Upper lobe of left lung (tissue), 6 donors: ENCODE measurements at regions not wholly inside any gene's neighbourhood (a gene's known extent, or its start where the extent isn't known, plus 50 kb on each side); places are given as distances from the start of the nearest gene placed in this dataset.

ENCODE experiments used
- ATAC-seq, 2 donors: fragments of 200-7000 bp; cut with Tn5 transposase; one replicate each; pipeline ENCODE4 v1.9.1; 2022; ENCODE audit warnings: mild to moderate bottlenecking in 2 of 2, moderate library complexity in 2 of 2; ENCODE audit not compliant: low FRiP score in 2 of 2
- DNase-seq, 2 donors: peaks; one replicate each; pipeline ENCODE4 v3.0.0-alpha.2; 2019 to 2020
- H3K27ac ChIP-seq, 4 donors: fragments of 200-600 bp; sonication (generic); one replicate each; pipeline ENCODE4 v1.5.1; 2016 to 2019
- H3K27me3 ChIP-seq, 4 donors: fragments of 200-600 bp; sonication (generic); one replicate each; pipeline ENCODE4 v1.5.1; 2017 to 2019
- H3K36me3 ChIP-seq, 4 donors: fragments of 200-600 bp; sonication (generic); one replicate each; pipeline ENCODE4 v1.5.1; 2016 to 2019
- H3K4me1 ChIP-seq, 4 donors: fragments of 200-600 bp; sonication (generic); one replicate each; pipeline ENCODE4 v1.5.1; 2018 to 2019
- H3K4me3 ChIP-seq, 4 donors: fragments of 200-600 bp; sonication (generic); one replicate each; pipeline ENCODE4 v1.5.1; 2017 to 2019; ENCODE audit warnings: mild to moderate bottlenecking in 2 of 4, moderate library complexity in 1 of 4
- H3K9me3 ChIP-seq, 4 donors: fragments of 200-600 bp; sonication (generic); one replicate each; pipeline ENCODE4 v1.5.1; 2018 to 2019
- EP300 ChIP-seq, 4 donors: sonication (generic); formaldehyde crosslinking; IDR thresholded peaks; one replicate each; pipeline ENCODE4 v1.5.1; 2017; ENCODE audit warnings: antibody characterized with exemption in 4 of 4, control low read depth in 2 of 4
- POLR2A ChIP-seq, 4 donors: fragments of 450-650 bp; IDR thresholded peaks; one replicate each; pipeline ENCODE4 v1.5.1; 2016 to 2017; ENCODE audit warnings: antibody characterized with exemption in 4 of 4, mild to moderate bottlenecking in 2 of 4
- POLR2AphosphoS5 ChIP-seq, 2 donors: sonication (generic); formaldehyde crosslinking; IDR thresholded peaks; one replicate each; pipeline ENCODE4 v1.5.1; 2017; ENCODE audit warnings: antibody characterized with exemption in 2 of 2
- WGBS, 2 donors: methylation state at CpG; one replicate each; pipeline ENCODE4 v1.1.5; 2017 to 2018; 5-methylcytosine and 5-hydroxymethylcytosine counted together
- TF ChIP-seq, protein P1 (sequence below), 6 experiments: fragments of 450-650 bp in 4 of 6; fragments of 200-600 bp in 2 of 6; sonication (generic) in 2 of 6; IDR thresholded peaks; one replicate each; pipeline ENCODE4 v1.5.1; 2016 to 2019; ENCODE audit warnings: antibody characterized with exemption in 6 of 6
- donor health status: DM: no; HTN: no; CAD: no; lungs with moderate emphysema.
- donor health status: DM: no; HTN: yes; CAD: no; lungs with severe emphysema.

DNA sequence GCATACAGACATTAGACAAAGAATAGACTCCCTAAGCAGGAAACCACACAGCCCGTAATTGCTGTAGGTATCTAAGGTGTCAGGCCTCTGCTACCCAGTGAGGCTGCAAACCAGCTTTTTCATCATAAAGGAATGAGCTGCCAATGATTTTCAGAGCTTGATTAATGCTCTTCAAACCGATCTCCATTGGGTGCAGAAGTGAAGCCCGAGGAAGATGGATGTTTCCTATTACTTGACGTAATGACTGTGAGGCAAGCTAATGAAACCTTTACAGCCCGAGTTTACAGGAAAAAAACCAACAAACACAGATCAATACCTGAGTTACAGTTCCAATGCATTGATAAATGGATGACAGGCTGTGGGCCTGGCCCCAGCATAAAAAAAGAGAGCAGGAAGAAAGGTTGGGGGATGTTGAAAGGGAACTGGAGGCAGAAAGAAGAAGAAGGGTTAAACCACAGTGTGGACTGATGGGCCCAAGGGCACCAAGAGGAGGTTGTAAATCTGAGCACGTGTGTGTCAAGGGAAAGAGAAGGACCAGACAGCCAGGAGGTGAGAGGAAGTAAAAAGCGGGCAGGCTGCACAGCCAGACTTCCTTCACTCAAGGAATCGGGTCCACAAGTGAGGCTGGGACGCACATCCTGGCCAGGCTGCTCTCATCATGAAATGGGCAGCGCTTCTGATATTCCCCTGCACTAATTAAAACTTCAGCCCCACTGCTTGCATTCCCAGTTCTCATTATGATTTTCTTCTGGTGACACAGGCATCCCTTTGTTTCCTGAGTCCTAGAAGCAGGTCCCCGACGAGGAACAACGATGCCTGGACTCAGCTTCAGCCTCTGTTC, 70.6 kb upstream of the NTM start:
- ATAC-seq: no peak
- H3K27ac ChIP-seq: no peak overlapping the region
- no peaks in the 10 kb centered on the region for H3K4me1 ChIP-seq
- no peaks in the 10 kb centered on the region for H3K9me3 ChIP-seq
- no peak for DNase-seq
- no peaks in the 10 kb centered on the region for H3K27me3 ChIP-seq
- H3K36me3 ChIP-seq: no peaks in the 10 kb centered on the region
- 61 to 62% methylated on average over 13 of the region's 13 CpGs for WGBS, 2 donors
- TF ChIP-seq POLR2AphosphoS5 (IDR thresholded peaks at IDR 0.05) (no peak), POLR2A (IDR thresholded peaks at IDR 0.05) (no peak), EP300 (IDR thresholded peaks at IDR 0.05) (no peak)
- TF ChIP-seq, protein P1, sequence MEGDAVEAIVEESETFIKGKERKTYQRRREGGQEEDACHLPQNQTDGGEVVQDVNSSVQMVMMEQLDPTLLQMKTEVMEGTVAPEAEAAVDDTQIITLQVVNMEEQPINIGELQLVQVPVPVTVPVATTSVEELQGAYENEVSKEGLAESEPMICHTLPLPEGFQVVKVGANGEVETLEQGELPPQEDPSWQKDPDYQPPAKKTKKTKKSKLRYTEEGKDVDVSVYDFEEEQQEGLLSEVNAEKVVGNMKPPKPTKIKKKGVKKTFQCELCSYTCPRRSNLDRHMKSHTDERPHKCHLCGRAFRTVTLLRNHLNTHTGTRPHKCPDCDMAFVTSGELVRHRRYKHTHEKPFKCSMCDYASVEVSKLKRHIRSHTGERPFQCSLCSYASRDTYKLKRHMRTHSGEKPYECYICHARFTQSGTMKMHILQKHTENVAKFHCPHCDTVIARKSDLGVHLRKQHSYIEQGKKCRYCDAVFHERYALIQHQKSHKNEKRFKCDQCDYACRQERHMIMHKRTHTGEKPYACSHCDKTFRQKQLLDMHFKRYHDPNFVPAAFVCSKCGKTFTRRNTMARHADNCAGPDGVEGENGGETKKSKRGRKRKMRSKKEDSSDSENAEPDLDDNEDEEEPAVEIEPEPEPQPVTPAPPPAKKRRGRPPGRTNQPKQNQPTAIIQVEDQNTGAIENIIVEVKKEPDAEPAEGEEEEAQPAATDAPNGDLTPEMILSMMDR (IDR thresholded peaks at IDR 0.05): no peak
- H3K4me3 ChIP-seq: no peak overlapping the region

DNA sequence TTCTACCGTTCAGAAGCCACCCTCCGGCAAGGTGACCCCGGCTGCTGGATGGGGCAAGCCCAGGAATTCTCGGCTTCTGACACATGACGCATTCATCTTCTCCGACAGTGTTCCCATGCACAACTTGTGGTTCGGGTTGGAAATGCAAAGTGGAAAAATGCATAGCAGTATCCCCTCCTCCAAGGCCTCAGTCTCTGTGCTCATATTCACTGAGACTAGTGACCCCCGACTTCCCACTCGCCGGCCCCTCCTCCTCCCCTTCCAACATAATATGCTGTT, 70.0 kb upstream of the NTM start:
- Histone ChIP-seq H3K36me3 (no peaks in the 10 kb centered on the region), H3K4me3 (no peak overlapping the region), H3K27me3 (no peaks in the 10 kb centered on the region), H3K27ac (no peak overlapping the region), H3K9me3 (no peaks in the 10 kb centered on the region), H3K4me1 (no peaks in the 10 kb centered on the region)
- no peak for TF ChIP-seq EP300 (IDR thresholded peaks at IDR 0.05)
- TF ChIP-seq, protein P1 (IDR thresholded peaks at IDR 0.05): no peak
- no peak for TF ChIP-seq POLR2A (IDR thresholded peaks at IDR 0.05)
- no peak for TF ChIP-seq POLR2AphosphoS5 (IDR thresholded peaks at IDR 0.05)
- ATAC-seq: no peak
- DNase-seq: peak in 1 of 2 donors; percentile 9
- 70 to 71% methylated on average over 10 of the region's 10 CpGs for WGBS, 2 donors

DNA sequence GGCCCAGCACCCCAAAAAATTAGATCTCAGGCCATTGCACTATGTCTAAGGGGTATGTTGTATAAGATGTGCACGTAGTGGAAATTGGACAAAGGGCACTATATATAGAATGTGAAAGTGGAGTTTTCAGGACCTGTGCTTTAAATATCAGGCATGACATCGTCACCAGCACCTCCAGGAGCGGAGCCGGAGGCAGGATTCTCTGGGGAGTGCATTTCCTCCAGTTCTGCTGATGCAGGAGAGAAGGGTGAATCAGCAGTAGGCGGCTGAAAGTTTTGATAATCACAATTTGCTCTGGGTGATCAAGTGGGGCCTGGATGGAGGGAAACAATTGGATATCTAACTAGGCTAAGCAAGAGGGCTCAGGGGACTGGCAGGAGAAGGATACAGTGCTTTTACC, 69.1 kb upstream of the NTM start:
- H3K27me3 ChIP-seq: no peaks in the 10 kb centered on the region

DNA sequence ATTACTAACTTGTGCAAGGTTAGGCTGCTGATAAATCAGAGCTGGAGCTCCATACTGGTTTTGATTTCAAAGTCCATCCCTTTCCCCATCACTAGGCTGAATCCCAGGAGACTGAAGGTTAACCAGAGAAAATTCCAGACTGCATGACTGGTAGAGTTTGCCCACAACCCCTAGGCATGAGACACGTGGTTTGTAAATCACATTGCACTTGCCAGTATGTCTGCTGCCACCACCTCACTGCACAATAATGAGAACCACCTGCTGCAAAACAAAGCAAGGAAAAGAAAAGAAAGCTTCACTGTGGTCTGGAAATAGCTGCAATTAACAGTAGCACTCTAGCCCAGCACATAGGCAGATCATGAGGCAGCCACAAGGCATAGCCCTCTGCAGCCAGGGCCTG, 67.6 kb upstream of the NTM start:
- TF ChIP-seq, protein P1 (IDR thresholded peaks at IDR 0.05): no peak
- TF ChIP-seq EP300 (IDR thresholded peaks at IDR 0.05) (no peak), POLR2A (IDR thresholded peaks at IDR 0.05) (no peak), POLR2AphosphoS5 (IDR thresholded peaks at IDR 0.05) (no peak)
- 46 to 50% methylated on average over 1 of the region's 1 CpG for WGBS, 2 donors
- Histone ChIP-seq H3K4me3 (no peak overlapping the region), H3K36me3 (no peaks in the 10 kb centered on the region), H3K27me3 (no peaks in the 10 kb centered on the region), H3K4me1 (no peaks in the 10 kb centered on the region), H3K27ac (no peak overlapping the region), H3K9me3 (no peaks in the 10 kb centered on the region)
- ATAC-seq (no peak), DNase-seq (no peak)

More for the DNA sequence above, 69.1 kb upstream of the NTM start:
- WGBS, 2 donors: 48 to 53% methylated on average over 5 of the region's 5 CpGs
- TF ChIP-seq POLR2AphosphoS5 (IDR thresholded peaks at IDR 0.05) (no peak), EP300 (IDR thresholded peaks at IDR 0.05) (no peak), POLR2A (IDR thresholded peaks at IDR 0.05) (no peak)
- TF ChIP-seq, protein P1 (IDR thresholded peaks at IDR 0.05): no peak
- DNase-seq (no peak), ATAC-seq (no peak)
- Histone ChIP-seq H3K27ac (no peak overlapping the region), H3K4me1 (no peaks in the 10 kb centered on the region), H3K9me3 (no peaks in the 10 kb centered on the region), H3K4me3 (no peak overlapping the region), H3K36me3 (no peaks in the 10 kb centered on the region)

DNA sequence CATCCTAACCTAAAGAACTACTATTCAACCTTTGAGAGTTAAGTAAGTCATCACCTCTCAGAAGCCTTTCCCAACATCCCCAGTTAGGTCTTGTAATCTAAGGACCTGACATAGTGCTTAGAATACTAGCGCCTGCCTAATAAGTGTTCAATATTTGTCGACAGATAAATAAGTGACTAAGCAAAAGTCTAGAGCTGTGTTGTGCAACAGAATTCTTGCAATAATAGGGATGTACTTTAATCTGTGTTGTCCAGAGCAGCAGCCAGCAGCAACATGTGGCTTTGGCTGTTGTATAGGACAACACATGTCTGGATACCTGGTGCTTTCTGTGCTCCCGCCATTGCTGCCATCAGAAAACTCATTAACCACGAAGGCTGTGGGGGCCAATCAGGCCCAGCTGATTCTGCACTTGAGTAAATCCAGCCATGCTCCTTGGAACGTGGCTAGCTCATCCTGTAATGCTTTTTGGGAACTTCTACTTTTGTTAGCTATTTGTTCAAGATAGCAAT, 66.8 kb upstream of the NTM start:
- TF ChIP-seq POLR2A (IDR thresholded peaks at IDR 0.05): no peak
- no peak for TF ChIP-seq EP300 (IDR thresholded peaks at IDR 0.05)
- no peak for TF ChIP-seq POLR2AphosphoS5 (IDR thresholded peaks at IDR 0.05)
- TF ChIP-seq, protein P1 (IDR thresholded peaks at IDR 0.05): no peak
- Histone ChIP-seq H3K9me3 (no peaks in the 10 kb centered on the region), H3K4me1 (no peaks in the 10 kb centered on the region), H3K27ac (no peak overlapping the region), H3K4me3 (no peak overlapping the region), H3K27me3 (no peaks in the 10 kb centered on the region), H3K36me3 (no peaks in the 10 kb centered on the region)
- ATAC-seq (no peak), DNase-seq (no peak)
- WGBS, 2 donors: 71 to 81% methylated on average over 5 of the region's 5 CpGs
